ENCODE measurements at regions not wholly inside any gene's neighbourhood (a gene's known extent, or its start where the extent isn't known, plus 50 kb on each side); places are given as distances from the start of the nearest gene placed in this dataset.

DNA sequence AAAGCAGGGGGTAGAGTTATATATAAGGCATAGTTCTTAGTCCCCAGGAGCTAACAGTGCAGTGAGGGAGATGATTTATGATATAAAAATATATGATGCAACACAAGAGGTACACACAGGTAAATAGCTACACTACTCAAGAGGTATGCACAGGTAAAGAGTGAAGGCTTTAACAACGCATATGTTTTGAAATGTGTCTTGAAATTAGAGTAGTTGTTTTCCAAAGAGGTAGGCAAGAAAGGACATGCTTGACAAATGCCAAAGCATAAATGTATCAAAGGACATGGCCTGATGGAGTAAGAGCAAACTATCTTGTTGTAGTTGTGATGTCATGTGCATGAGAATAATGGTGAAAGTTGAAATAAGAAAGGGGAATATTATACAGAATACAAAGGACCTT lies 104.3 kb upstream of the C11orf87 start (continued):
- TF ChIP-seq, protein P1, sequence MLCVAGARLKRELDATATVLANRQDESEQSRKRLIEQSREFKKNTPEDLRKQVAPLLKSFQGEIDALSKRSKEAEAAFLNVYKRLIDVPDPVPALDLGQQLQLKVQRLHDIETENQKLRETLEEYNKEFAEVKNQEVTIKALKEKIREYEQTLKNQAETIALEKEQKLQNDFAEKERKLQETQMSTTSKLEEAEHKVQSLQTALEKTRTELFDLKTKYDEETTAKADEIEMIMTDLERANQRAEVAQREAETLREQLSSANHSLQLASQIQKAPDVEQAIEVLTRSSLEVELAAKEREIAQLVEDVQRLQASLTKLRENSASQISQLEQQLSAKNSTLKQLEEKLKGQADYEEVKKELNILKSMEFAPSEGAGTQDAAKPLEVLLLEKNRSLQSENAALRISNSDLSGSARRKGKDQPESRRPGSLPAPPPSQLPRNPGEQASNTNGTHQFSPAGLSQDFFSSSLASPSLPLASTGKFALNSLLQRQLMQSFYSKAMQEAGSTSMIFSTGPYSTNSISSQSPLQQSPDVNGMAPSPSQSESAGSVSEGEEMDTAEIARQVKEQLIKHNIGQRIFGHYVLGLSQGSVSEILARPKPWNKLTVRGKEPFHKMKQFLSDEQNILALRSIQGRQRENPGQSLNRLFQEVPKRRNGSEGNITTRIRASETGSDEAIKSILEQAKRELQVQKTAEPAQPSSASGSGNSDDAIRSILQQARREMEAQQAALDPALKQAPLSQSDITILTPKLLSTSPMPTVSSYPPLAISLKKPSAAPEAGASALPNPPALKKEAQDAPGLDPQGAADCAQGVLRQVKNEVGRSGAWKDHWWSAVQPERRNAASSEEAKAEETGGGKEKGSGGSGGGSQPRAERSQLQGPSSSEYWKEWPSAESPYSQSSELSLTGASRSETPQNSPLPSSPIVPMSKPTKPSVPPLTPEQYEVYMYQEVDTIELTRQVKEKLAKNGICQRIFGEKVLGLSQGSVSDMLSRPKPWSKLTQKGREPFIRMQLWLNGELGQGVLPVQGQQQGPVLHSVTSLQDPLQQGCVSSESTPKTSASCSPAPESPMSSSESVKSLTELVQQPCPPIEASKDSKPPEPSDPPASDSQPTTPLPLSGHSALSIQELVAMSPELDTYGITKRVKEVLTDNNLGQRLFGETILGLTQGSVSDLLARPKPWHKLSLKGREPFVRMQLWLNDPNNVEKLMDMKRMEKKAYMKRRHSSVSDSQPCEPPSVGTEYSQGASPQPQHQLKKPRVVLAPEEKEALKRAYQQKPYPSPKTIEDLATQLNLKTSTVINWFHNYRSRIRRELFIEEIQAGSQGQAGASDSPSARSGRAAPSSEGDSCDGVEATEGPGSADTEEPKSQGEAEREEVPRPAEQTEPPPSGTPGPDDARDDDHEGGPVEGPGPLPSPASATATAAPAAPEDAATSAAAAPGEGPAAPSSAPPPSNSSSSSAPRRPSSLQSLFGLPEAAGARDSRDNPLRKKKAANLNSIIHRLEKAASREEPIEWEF (CRISPR knock-in tag; IDR thresholded peaks at IDR 0.05): no peak
- TF ChIP-seq, protein P2, sequence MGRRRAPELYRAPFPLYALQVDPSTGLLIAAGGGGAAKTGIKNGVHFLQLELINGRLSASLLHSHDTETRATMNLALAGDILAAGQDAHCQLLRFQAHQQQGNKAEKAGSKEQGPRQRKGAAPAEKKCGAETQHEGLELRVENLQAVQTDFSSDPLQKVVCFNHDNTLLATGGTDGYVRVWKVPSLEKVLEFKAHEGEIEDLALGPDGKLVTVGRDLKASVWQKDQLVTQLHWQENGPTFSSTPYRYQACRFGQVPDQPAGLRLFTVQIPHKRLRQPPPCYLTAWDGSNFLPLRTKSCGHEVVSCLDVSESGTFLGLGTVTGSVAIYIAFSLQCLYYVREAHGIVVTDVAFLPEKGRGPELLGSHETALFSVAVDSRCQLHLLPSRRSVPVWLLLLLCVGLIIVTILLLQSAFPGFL (CRISPR knock-in tag; IDR thresholded peaks at IDR 0.05): no peak
- no peak for TF ChIP-seq CC2D1A (IDR thresholded peaks at IDR 0.05)
- no peak for TF ChIP-seq ELF2 (CRISPR knock-in tag; IDR thresholded peaks at IDR 0.05)
- TF ChIP-seq, protein P3, sequence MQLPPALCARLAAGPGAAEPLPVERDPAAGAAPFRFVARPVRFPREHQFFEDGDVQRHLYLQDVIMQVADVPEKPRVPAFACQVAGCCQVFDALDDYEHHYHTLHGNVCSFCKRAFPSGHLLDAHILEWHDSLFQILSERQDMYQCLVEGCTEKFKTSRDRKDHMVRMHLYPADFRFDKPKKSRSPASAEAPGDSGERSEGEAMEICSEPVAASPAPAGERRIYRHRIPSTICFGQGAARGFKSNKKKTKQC (CRISPR knock-in tag; IDR thresholded peaks at IDR 0.05): no peak
- TF ChIP-seq FUS (optimal IDR thresholded peaks at IDR 0.05; ENCODE audit: low read depth, low read length): no peak
- TF ChIP-seq ZSCAN29 (IDR thresholded peaks at IDR 0.05): no peak
- TF ChIP-seq ELF1 (tag; IDR thresholded peaks at IDR 0.05): no peak
